ENCODE measurements at regions not wholly inside any gene's neighbourhood (a gene's known extent, or its start where the extent isn't known, plus 50 kb on each side); places are given as distances from the start of the nearest gene placed in this dataset.

GRCh38 chr14:42950363-42950762 is 1343.7 kb downstream of the LRFN5 start:
- no peak for DNase-seq (ENCODE audit: low read depth)
- TF ChIP-seq, protein P1, sequence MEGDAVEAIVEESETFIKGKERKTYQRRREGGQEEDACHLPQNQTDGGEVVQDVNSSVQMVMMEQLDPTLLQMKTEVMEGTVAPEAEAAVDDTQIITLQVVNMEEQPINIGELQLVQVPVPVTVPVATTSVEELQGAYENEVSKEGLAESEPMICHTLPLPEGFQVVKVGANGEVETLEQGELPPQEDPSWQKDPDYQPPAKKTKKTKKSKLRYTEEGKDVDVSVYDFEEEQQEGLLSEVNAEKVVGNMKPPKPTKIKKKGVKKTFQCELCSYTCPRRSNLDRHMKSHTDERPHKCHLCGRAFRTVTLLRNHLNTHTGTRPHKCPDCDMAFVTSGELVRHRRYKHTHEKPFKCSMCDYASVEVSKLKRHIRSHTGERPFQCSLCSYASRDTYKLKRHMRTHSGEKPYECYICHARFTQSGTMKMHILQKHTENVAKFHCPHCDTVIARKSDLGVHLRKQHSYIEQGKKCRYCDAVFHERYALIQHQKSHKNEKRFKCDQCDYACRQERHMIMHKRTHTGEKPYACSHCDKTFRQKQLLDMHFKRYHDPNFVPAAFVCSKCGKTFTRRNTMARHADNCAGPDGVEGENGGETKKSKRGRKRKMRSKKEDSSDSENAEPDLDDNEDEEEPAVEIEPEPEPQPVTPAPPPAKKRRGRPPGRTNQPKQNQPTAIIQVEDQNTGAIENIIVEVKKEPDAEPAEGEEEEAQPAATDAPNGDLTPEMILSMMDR (IDR thresholded peaks at IDR 0.05; ENCODE audit: insufficient read depth, low read depth, low read length): no peak
- H3K4me3 ChIP-seq (ENCODE audit: low read depth, low read length): no peak overlapping the region

DNA sequence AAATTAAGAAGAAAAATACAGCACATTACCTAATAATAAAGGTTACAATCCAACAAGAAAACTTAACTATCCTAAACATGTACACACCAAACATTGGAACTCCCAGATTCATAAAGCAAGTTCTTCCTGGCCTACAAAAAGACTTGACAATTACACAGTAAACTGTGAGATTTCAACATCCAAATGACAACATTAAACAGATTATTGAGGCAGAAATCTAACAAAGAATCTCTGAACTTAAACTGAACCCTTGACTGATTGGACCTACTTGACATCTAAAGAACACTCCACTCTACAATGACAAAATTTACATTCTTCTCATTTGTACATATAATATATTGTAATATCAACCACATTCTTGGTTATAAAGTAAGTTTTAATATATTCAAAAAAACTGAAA is 1341.3 kb downstream of the LRFN5 start:
- no peak overlapping the region for H3K4me3 ChIP-seq (ENCODE audit: low read depth, low read length)
- peak; percentile 42 for DNase-seq (ENCODE audit: low read depth)
- TF ChIP-seq, protein P1 (IDR thresholded peaks at IDR 0.05; ENCODE audit: insufficient read depth, low read depth, low read length): no peak

GRCh38 chr14:42944284-42944683 is 1337.6 kb downstream of the LRFN5 start:
- TF ChIP-seq, protein P1 (IDR thresholded peaks at IDR 0.05; ENCODE audit: insufficient read depth, low read depth, low read length): no peak
- peak; percentile 10 for DNase-seq (ENCODE audit: low read depth)
- H3K4me3 ChIP-seq (ENCODE audit: low read depth, low read length): no peak overlapping the region

GRCh38 chr14:42931308-42931707 is 1324.6 kb downstream of the LRFN5 start:
- no peak for DNase-seq (ENCODE audit: low read depth)
- H3K4me3 ChIP-seq (ENCODE audit: low read depth, low read length): no peak overlapping the region
- TF ChIP-seq, protein P1 (IDR thresholded peaks at IDR 0.05; ENCODE audit: insufficient read depth, low read depth, low read length): no peak

GRCh38 chr14:42929806-42930480 is 1323.3 kb downstream of the LRFN5 start:
- DNase-seq (ENCODE audit: low read depth): peak; percentile 6
- H3K4me3 ChIP-seq (ENCODE audit: low read depth, low read length): no peak overlapping the region
- TF ChIP-seq, protein P1 (IDR thresholded peaks at IDR 0.05; ENCODE audit: insufficient read depth, low read depth, low read length): no peak

GRCh38 chr14:42927313-42927712 is 1320.6 kb downstream of the LRFN5 start:
- H3K4me3 ChIP-seq (ENCODE audit: low read depth, low read length): no peak overlapping the region
- DNase-seq (ENCODE audit: low read depth): no peak
- TF ChIP-seq, protein P1 (IDR thresholded peaks at IDR 0.05; ENCODE audit: insufficient read depth, low read depth, low read length): no peak

DNA sequence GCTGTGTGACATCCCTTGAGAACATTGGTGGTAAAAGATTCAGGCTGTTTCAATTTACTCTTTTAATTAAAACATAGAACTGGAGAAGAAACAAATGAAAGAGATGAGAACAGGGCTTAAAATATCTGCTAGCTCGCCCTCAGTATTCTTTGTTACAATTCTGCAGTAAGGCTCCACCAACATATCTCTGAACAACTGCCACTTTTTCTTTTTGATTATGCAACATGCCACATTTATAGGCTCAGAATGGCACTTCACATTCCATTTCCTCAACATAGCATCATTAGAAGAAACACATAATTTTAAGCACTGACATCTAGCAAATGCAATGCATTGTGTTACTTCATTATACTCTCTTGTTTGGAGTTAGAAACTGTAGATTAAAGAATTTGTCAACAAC is 1315.2 kb downstream of the LRFN5 start:
- TF ChIP-seq, protein P1 (IDR thresholded peaks at IDR 0.05; ENCODE audit: insufficient read depth, low read depth, low read length): no peak
- no peak overlapping the region for H3K4me3 ChIP-seq (ENCODE audit: low read depth, low read length)
- no peak for DNase-seq (ENCODE audit: low read depth)

Data from fibroblast of villous mesenchyme (primary cell).